ENCODE measurements at regions not wholly inside any gene's neighbourhood (a gene's known extent, or its start where the extent isn't known, plus 50 kb on each side); places are given as distances from the start of the nearest gene placed in this dataset.

DNA sequence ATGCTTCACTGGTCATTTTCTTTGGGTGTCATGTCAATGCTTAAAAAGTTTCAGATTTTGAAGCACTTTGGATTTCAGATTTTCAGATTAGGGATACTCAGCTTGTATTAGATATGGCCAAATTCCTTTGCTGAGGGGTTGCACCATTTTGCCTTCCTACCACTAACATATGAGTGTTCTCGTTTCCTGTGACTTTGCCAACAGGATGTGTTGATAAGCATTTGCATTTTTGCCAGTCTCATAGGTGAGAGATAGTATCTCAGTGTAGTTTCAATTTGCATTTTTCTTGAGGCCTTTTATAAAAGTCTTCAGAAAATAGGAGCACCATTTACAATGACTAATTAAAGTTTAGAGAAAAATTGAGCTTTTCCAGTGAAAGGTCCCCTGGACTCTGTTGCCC is 71.6 kb upstream of the CLCN4 start:
- H3K27ac Mint-ChIP-seq = peak overlapping the region; percentile 59
- peaks cover 61% of the 10 kb centered on the region for H3K4me1 Mint-ChIP-seq
- no peaks in the 10 kb centered on the region for H3K27me3 Mint-ChIP-seq
- peak; percentile 67 for ATAC-seq
- peak overlapping the region; percentile 6 for H3K4me3 Mint-ChIP-seq
- DNase-seq = no peak
- H3K9me3 Mint-ChIP-seq = no peaks in the 10 kb centered on the region
- peaks cover 4% of the 10 kb centered on the region for H3K36me3 Mint-ChIP-seq (ENCODE audit: low read depth)

DNA sequence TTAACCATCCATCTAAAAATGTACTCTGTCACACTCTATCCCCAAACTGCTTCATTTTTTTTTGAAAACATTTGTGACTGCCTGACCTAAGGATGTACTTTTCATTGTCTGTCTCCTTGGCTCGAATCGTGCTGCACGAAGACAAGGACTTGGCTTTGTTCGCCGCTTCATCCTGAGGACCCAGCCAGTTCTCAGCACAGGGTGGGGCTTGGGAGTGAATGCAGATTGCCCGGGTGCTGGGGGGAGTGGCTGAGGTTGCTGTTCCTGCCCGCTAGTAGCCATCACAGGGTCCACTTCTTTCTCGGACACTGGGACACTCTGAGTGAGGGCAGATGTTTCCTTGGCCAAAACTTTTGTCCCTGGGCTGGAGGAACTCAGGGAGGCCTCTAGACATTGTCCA is 70.1 kb upstream of the CLCN4 start:
- Mint-ChIP-seq H3K27ac (peak overlapping the region; percentile 65), H3K4me1 (peaks cover 61% of the 10 kb centered on the region), H3K9me3 (no peaks in the 10 kb centered on the region), H3K36me3 (ENCODE audit: low read depth) (peaks cover 6% of the 10 kb centered on the region), H3K27me3 (no peaks in the 10 kb centered on the region), H3K4me3 (no peak overlapping the region)
- ATAC-seq (no peak), DNase-seq (no peak)

DNA sequence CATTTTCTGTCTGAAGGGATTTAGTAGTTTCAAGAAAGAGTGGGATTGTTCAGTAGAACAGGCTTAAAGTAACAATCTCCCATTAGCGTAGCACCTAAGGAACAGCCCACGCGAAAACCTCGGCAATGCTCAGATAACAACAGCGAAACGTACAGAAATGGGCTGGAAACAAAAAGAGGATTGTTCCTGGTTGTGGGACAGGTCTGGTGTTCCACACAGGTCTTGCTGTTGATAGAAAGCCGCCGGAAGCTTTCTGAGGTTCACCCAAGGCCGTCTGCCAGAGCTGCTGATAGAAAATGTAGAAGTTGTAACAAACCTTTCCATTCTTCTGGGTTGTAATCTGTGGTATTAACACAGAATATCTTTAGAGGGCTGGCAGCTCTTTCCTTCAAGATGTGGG is 69.4 kb upstream of the CLCN4 start:
- Mint-ChIP-seq H3K27me3 (no peaks in the 10 kb centered on the region), H3K4me3 (no peak overlapping the region), H3K27ac (peak overlapping the region; percentile 71), H3K9me3 (no peaks in the 10 kb centered on the region), H3K36me3 (ENCODE audit: low read depth) (peaks cover 7% of the 10 kb centered on the region), H3K4me1 (peaks cover 57% of the 10 kb centered on the region)
- ATAC-seq (no peak), DNase-seq (no peak)

DNA sequence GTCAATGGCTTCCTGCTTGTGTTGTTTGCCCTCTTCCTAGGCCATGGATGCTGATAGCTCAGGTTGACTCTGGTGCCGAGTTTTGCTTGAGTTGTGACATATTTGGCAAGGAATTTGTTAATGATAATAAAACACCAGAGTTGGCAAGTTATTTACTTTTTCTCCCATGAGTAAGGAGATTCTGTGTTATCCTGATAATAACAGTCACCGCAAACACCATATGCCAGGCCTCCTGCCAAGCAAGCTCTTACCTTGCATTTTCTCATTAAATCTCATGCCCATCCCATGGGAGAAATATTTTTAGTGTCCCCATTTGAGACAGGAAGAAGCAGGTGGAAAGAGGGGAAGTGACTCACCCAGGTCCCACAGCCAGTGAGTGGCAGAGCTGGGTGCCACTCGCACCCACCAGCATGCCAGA is 67.4 kb upstream of the CLCN4 start:
- Mint-ChIP-seq H3K9me3 (no peaks in the 10 kb centered on the region), H3K4me1 (peaks cover 37% of the 10 kb centered on the region), H3K27ac (no peak overlapping the region), H3K4me3 (no peak overlapping the region), H3K36me3 (ENCODE audit: low read depth) (peaks cover 7% of the 10 kb centered on the region), H3K27me3 (no peaks in the 10 kb centered on the region)
- ATAC-seq (no peak), DNase-seq (no peak)

DNA sequence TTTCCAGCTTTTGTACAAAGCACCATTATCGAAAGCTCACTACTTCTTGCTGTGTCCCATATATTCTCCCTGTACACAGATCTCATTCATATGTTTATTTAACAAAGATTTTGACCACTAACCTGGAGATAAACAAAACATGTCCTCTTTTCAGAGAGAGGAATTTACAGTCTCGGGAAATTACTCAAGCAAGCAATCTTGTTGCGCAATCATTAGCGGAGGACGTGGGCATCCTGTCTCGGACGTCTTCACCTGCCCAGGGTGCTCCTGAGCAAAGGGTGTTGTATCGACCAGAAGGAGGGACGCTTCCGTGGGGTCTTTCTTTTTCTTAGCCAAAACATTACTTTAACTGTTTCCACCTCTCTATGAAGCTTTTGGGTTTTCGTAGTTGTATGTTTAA is 66.5 kb upstream of the CLCN4 start:
- Mint-ChIP-seq H3K36me3 (ENCODE audit: low read depth) (peaks cover 7% of the 10 kb centered on the region), H3K27ac (no peak overlapping the region), H3K4me1 (peaks cover 33% of the 10 kb centered on the region), H3K4me3 (no peak overlapping the region), H3K27me3 (no peaks in the 10 kb centered on the region), H3K9me3 (no peaks in the 10 kb centered on the region)
- DNase-seq = no peak
- ATAC-seq = no peak

DNA sequence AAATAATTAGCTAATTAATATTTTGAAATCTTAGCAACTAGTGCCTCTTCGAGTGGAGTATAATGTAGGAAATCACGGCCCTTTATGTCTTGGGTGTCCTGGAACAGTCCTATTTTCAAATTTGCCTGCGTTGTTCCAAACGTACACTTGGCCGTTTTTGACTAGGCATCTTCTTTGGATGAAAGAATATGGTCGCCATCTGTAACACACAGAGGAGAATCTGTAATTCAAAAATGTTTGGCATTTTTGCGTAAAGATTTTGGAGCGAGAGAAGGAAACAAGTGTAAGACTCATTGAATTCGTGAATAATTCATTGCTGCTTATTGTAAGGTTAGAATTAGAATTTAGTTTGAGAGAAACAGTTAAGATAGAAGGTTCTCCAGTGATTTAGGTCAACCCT is 61.5 kb upstream of the CLCN4 start:
- Mint-ChIP-seq H3K27ac (no peak overlapping the region), H3K4me1 (peaks cover 50% of the 10 kb centered on the region), H3K9me3 (no peaks in the 10 kb centered on the region), H3K4me3 (no peak overlapping the region), H3K27me3 (peaks cover 2% of the 10 kb centered on the region), H3K36me3 (ENCODE audit: low read depth) (peaks cover 7% of the 10 kb centered on the region)
- DNase-seq = no peak
- no peak for ATAC-seq

DNA sequence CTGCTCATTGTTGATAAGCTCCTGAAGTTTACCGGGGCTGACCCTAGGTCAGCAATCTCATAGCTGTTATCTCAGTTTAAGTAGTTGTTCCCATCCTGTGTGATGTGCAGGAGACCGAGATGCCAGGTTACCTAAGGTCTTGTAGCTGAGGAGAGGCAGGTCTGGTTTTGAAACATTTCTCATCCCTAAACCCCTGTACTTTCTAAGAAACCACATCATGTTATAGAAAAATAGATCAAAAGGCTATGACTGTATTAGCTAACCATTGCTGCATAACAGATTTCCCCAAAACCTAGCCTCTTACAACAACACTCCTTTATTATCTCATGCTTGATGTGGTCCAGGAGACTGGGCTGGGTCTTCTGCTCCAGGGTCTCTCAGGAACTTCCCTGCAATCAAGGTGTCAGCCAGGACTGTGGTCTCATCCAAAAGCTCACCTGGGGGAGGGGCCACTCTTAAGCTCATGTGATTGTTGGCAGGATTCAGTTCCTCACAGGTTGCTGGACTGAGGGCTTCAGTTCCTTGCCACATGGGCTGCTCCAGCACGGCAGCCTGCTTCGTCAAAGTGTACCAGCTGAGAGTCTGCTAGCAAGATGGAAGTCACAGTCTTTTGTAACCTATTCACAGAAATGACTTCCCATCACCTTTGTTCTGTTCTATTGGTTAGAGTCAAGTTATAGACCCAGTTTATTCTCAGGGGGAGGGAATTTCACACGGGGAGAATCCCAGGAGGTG is 60.9 kb upstream of the CLCN4 start:
- DNase-seq = no peak
- peaks cover 50% of the 10 kb centered on the region for H3K4me1 Mint-ChIP-seq
- no peaks in the 10 kb centered on the region for H3K9me3 Mint-ChIP-seq
- H3K27ac Mint-ChIP-seq = peak overlapping the region; percentile 65
- peaks cover 2% of the 10 kb centered on the region for H3K27me3 Mint-ChIP-seq
- peak overlapping the region; percentile 48 for H3K4me3 Mint-ChIP-seq
- peak; percentile 53 for ATAC-seq
- H3K36me3 Mint-ChIP-seq (ENCODE audit: low read depth) = peaks cover 6% of the 10 kb centered on the region

DNA sequence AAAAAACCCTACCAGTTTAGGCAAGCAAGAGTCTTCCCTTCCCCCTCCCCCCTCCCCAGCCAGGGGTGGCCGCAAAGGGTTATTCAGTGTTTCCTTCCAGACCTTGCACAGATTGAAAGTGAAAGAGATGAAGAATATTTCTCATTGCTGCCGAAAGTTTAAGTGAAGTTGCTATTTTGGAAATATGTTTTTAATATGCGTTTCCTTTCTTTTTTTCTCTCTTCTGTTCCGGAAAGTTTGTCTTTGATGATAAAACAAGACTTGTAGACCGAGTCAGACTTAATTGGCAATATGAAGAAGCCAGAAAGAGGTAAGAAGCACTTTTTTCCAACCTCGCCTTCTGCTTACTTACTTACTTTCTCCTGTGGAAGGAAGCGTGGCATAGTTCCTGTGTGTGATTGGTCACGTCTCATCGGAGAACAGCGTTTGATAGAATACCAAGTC is 58.5 kb upstream of the CLCN4 start:
- peak; percentile 76 for ATAC-seq
- peak; percentile 51 for DNase-seq
- H3K4me1 Mint-ChIP-seq = peaks cover 64% of the 10 kb centered on the region
- H3K27ac Mint-ChIP-seq = peak overlapping the region; percentile 96
- no peaks in the 10 kb centered on the region for H3K36me3 Mint-ChIP-seq (ENCODE audit: low read depth)
- no peaks in the 10 kb centered on the region for H3K9me3 Mint-ChIP-seq
- peak overlapping the region; percentile 81 for H3K4me3 Mint-ChIP-seq
- H3K27me3 Mint-ChIP-seq = peaks cover 2% of the 10 kb centered on the region

DNA sequence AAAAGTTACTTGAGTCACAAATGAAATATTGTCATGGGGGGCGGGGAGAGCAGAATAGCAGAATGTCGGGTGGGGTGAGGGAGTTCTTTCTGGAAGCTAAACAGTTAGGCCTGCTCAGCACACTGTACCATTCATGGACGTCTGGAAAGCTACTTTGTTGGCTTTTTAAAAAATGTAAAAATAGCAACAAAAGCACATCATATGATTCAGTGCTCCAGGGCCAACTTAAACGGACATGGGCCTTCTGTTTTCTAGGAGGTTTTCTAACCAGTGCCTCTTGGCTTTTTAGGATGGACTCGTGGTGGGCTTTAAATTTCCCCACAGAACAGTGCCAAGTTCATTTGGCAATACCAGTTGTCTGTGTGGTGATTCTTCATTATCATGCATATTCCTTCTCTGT is 57.4 kb upstream of the CLCN4 start:
- peak overlapping the region; percentile 81 for H3K4me3 Mint-ChIP-seq
- H3K36me3 Mint-ChIP-seq (ENCODE audit: low read depth) = peaks cover 3% of the 10 kb centered on the region
- H3K9me3 Mint-ChIP-seq = no peaks in the 10 kb centered on the region
- H3K4me1 Mint-ChIP-seq = peaks cover 64% of the 10 kb centered on the region
- peaks cover 2% of the 10 kb centered on the region for H3K27me3 Mint-ChIP-seq
- no peak for DNase-seq
- ATAC-seq = no peak
- peak overlapping the region; percentile 96 for H3K27ac Mint-ChIP-seq

DNA sequence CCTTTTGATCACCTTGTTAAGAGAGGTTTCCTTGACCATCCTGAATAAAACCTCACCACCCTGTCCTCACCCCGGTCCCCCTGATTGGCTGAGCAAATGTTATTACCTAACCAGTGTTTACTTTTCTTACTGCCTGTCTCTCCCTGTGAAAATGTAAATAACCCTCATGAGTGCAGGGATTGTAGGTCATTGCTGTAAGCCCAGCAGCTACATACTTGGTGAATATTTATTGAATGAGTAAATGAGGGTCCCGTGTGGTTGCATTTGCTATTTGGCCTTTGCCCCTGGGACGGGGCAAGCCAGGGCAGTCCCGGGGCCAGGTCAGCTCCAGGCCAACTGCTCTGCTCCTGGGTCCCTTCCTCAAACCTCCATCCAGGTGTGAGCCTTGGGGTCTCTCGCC is 55.5 kb upstream of the CLCN4 start:
- no peak overlapping the region for H3K4me3 Mint-ChIP-seq
- no peaks in the 10 kb centered on the region for H3K9me3 Mint-ChIP-seq
- H3K27ac Mint-ChIP-seq = no peak overlapping the region
- H3K4me1 Mint-ChIP-seq = peaks cover 63% of the 10 kb centered on the region
- DNase-seq = no peak
- ATAC-seq = no peak
- H3K36me3 Mint-ChIP-seq (ENCODE audit: low read depth) = peaks cover 7% of the 10 kb centered on the region
- peaks cover 2% of the 10 kb centered on the region for H3K27me3 Mint-ChIP-seq

DNA sequence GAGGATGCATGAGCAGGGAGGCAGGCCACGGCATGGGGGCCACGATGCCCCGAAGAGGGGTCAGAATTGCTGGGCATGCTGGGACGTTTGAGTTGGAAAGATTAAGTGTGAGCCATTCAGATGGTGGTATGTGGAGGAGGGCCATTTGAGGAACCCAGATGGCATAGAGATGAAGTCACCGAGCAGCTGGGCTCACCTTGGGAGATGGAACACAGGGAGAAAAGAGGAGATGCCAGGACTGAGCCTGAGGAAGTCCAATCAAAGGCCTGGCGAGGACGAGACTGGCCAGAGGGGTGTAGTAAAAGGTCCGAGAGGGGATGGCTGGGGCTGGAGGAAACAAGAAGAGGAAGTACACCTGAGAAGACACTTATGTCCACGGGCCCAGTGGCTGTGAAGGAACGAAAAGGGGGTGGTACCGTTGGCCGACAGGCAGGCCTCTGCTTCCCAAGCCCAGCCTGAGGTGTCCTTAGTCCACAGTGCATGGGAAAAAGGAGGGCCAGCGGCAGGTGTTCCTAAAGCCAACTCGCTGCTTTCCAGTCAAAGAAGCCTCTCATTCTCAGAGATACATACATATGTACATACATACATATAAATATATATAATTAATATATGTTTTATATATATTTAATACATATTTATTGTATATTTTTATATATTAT is 54.6 kb upstream of the CLCN4 start:
- DNase-seq (no peak), ATAC-seq (no peak)
- peaks cover 2% of the 10 kb centered on the region for H3K27me3 Mint-ChIP-seq
- no peaks in the 10 kb centered on the region for H3K9me3 Mint-ChIP-seq
- H3K4me3 Mint-ChIP-seq = no peak overlapping the region
- no peak overlapping the region for H3K27ac Mint-ChIP-seq
- H3K36me3 Mint-ChIP-seq (ENCODE audit: low read depth) = peaks cover 7% of the 10 kb centered on the region
- H3K4me1 Mint-ChIP-seq = peaks cover 63% of the 10 kb centered on the region

DNA sequence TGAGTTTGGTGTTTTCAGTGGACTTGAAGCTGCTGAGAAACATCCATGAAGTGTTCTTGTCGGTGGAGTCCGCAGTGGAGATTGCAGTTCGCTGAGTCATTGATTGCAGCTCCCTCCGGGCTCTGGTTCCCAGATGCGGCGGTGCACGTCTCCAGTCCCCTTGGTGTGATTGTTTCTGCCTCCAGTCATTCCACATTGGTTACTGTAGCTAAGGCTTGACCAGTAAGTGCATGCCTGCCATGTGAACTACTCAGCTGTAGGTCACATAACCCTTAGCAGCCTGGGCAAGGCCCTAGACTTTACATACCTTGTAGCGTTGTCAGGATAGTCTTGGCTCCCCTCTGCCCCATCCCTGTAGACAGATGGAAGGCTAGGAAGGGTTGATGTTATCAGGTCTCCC is 53.8 kb upstream of the CLCN4 start:
- H3K27me3 Mint-ChIP-seq = peaks cover 2% of the 10 kb centered on the region

DNA sequence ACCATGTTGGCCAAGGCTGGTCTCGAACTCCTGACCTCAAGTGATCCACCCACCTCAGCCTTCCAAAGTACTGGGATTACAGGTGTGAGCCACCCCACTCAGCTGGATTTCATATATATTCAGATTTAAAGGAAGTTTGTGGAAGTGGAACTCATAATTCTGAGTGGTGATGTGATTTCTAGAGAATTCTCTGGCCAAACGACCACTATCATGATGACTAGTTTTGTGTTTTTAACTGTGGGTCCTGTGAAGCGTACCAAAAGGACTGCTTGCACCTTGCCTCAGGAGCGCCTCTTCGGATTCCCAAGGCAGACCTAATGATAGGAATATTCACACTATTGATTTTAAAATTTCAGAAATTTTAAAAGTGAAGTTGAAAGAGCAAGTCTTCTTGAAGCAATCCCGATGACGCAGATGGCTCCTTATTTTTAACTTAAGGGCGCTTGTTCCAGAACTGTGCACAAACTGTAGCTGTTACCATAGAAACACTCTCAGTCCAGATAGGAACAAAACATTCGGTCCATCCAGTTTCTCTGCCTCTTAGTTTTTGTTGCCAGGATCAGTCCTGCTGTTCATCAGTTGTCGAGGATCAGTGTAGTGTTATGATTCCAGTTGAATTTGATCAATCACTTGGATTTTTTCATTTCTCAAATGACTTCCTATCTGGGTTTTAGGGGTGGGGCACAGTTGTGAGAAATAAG is 51.7 kb upstream of the CLCN4 start:
- no peak for DNase-seq

More for the DNA sequence above, 53.8 kb upstream of the CLCN4 start:
- no peak overlapping the region for H3K27ac Mint-ChIP-seq
- H3K9me3 Mint-ChIP-seq = no peaks in the 10 kb centered on the region
- DNase-seq = no peak
- no peak overlapping the region for H3K4me3 Mint-ChIP-seq
- peaks cover 7% of the 10 kb centered on the region for H3K36me3 Mint-ChIP-seq (ENCODE audit: low read depth)
- H3K4me1 Mint-ChIP-seq = peaks cover 63% of the 10 kb centered on the region
- ATAC-seq = no peak

DNA sequence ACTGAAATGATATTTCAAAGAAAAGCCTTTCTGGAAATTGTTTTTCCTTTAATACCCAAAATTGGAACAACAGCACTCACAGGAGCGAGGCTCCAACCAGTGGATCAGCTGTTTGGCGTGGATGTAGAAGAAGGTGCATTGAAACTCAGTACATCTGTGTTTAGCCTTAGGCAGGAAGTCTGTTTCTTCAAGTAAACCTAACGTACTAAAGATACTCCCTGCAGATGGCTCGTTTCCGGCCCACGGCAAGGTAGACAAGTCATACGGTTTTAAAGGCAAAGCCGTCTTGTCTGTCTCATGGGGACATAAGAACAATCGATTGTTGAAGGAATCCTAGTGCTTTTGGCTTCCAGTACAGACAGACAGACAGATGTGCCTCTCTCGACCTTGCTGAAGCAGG is 50.0 kb upstream of the CLCN4 start:
- Mint-ChIP-seq H3K4me3 (peak overlapping the region; percentile 53), H3K27me3 (no peaks in the 10 kb centered on the region), H3K36me3 (ENCODE audit: low read depth) (peaks cover 12% of the 10 kb centered on the region), H3K4me1 (peaks cover 72% of the 10 kb centered on the region), H3K9me3 (no peaks in the 10 kb centered on the region), H3K27ac (peak overlapping the region; percentile 83)
- ATAC-seq (no peak), DNase-seq (no peak)

More for the DNA sequence above, 51.7 kb upstream of the CLCN4 start:
- no peak overlapping the region for H3K4me3 Mint-ChIP-seq
- peak overlapping the region; percentile 46 for H3K27ac Mint-ChIP-seq
- peaks cover 63% of the 10 kb centered on the region for H3K4me1 Mint-ChIP-seq
- no peak for ATAC-seq
- no peaks in the 10 kb centered on the region for H3K27me3 Mint-ChIP-seq
- no peaks in the 10 kb centered on the region for H3K9me3 Mint-ChIP-seq
- H3K36me3 Mint-ChIP-seq (ENCODE audit: low read depth) = peaks cover 8% of the 10 kb centered on the region
